ENCODE measurements at regions not wholly inside any gene's neighbourhood (a gene's known extent, or its start where the extent isn't known, plus 50 kb on each side); places are given as distances from the start of the nearest gene placed in this dataset.
"Not testable (repeated sequence)": the region's sequence is repeated elsewhere in the genome, so short reads cannot be mapped to it uniquely, and the experiment has no call there.

GRCh38 chr4:86527713-86528112 lies 66.4 kb upstream of the PTPN13 start:
- not testable (repeated sequence) for DNase-seq

DNA sequence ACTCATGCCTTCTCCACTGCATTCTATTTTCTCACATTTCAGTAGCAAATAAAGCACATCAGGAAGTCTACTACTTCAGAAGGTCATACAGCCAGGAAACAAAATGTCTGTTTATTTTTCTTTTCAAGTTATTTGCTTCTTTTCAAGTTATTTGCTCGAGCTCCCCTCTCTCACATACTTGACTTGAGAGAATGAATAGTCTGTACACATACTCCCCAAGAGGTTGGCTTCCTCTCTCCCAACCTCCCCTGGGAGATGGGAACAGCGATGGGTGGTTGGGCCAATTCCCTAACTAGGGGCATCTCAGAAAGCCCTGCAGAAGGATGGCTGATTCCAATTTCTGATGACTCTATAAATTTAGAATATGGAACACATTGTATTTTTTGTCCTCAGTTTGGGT lies 64.7 kb upstream of the PTPN13 start:
- DNase-seq = no peak

DNA sequence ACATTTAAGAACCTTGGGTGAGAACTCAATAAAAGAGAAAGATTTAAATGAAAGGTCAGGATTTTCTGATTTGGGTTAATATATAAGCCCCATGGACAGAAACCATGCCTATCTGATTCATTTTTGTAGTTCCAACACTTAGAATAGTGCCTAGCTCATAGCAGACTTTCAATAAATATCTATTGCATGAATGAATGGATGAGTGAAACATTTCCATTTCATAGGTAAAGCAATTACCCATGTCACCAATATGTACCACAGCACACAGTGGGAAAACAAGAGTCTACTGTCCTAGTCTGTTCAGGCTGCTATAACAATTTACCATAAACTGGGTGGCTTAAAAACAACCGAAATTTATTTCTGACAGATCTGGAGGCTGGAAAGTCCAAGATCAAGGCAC lies 63.9 kb upstream of the PTPN13 start:
- DNase-seq = no peak

DNA sequence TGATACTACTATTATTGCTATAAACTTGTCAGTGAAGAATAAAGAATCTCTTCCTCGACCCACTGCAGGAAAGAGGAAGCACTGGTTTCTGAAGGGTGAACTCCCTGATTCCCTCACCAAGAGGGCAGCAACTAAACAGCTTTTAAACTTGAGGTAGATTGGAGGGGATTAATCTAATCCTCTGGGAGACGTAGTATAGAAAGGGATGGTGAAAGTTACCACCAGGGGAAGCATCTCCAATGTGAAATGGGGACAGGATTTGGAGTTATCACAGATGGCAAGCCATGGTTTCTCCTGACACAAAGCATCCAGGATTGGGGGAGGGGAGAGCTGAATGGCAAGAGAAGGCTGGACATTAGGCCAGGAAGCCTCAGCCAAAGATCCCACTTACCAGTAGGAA lies 62.7 kb upstream of the PTPN13 start:
- no peak for DNase-seq

DNA sequence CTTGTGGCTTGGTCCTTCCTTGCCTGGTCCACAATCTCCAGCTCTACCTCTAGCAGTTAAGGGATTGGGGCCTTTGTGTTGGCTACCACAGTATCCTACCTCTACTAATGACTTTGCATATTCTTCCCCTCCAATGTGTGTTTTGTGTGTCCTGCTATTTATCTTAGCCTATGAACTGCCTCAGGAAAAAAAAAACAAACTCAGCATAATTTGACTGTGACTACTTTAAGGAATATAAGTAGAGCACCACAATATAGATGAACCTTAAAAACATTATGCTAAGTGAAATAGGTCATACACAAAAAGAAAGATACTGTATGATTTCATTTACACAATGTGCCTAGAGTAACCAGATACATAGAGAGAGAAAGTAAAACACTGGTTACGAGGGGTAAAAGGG lies 61.3 kb upstream of the PTPN13 start:
- DNase-seq = no peak

- no peak for DNase-seq
These were observed 58.0 kb upstream of the PTPN13 start for GRCh38 chr4:86536151-86536550.

DNA sequence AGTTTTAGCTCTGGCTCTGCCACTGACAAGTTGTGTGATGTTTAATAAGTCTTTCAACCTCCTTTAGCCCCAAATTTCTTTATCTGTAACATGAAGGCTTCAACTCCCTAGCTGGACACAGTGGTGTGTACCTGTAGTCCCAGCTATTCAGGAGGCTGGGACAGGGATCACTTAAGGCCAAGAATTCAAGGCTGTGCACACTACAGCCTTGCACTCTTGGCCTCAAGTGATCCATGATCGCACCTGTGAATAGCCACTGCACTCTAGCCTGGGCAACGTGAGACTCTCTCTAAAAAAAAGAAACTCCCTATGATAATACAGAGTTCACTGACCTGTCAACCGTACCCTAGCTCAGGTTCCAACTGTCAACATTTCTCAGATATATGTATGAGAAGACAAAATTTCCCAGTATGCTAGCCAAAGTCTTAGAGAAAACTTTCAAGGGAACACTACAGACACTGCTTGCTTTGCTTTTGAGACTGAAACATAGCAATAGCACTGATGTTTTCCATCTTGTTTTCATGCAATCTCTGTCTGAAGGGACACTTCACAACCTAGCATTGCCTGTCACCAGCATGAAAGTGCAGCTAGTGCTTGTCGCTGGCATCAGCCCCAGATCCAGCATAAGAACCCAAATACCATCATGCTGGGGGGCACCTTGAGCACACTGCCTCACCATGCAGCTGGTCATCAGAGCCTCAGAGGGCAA lies 51.6 kb upstream of the PTPN13 start:
- no peak for DNase-seq

DNA sequence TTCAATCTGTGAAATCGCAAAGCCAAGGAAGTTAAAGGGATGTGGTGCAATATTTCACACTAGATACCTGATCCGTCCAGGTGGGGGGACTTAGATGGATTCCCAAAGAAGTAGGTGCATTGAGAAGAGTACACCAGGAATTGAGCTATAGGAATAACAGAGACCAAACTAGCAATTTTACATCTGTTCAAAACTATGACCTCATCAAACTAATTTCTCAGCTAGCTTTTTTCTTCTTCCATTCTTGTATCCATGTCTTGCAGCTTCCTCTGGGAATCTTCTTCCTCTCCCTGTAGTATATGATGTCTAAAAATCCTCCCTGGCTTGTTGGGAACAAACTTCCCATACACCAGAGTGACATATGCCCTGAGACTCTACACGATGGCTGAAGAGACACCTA lies 51.0 kb upstream of the PTPN13 start:
- DNase-seq = no peak

- no peak for DNase-seq
These were observed 50.4 kb upstream of the PTPN13 start for GRCh38 chr4:86543560-86544309.

- no peak for DNase-seq
These were observed 49.7 kb upstream of the PTPN13 start for GRCh38 chr4:86544310-86544966.

Measured in renal pelvis (tissue), 1 donor.